ENCODE measurements at regions not wholly inside any gene's neighbourhood (a gene's known extent, or its start where the extent isn't known, plus 50 kb on each side); places are given as distances from the start of the nearest gene placed in this dataset.

DNA sequence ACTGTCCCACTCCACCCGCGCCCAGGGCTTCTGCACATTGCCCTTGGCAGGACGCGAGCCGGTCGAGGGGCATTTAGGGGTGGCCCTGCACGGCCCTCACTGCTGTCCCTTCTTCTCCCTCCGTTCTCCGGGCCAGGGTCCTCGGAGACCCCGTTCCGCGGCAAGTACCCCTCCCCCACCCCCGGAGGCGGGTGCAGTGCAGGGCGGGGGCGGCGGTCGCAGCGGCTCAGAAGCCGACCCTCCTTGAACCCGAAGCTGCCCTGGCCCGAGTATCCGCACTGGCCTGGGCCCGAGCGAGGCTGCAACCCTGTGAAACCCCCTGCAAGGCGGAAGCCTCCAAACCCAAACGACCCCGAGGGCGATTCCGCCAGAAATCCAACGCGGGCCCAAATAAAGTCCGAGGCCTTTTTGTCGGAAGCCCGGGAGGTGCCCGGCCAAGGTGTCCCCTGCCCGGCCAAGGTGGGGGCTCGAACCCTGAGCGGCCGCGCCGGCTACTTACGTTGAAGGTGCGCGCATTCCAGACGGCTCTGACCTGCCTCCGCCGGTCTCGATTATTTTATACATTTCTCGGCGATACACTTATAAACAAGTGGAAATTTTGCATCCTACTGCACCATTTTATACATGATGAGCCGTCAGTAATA lies 53.1 kb upstream of the TMEM33 start:
- TF ChIP-seq CTCF (IDR thresholded peaks at IDR 0.05) (no peak), POLR2A (IDR thresholded peaks at IDR 0.05) (no peak)
